ENCODE measurements at regions not wholly inside any gene's neighbourhood (a gene's known extent, or its start where the extent isn't known, plus 50 kb on each side); places are given as distances from the start of the nearest gene placed in this dataset.

- no peak for TF ChIP-seq CTCF (IDR thresholded peaks at IDR 0.05)
- H3K4me1 ChIP-seq (ENCODE audit: control insufficient read depth, insufficient read depth, low read length), result no peaks in the 10 kb centered on the region
- Mint-ChIP-seq H3K27ac (no peak overlapping the region), H3K9me3 (no peaks in the 10 kb centered on the region), H3K27me3 (ENCODE audit: low read depth in 2 of 2) (peaks cover 13 to 15% of the 10 kb centered on the region in 2 donors), H3K4me1 (no peaks in the 10 kb centered on the region), H3K4me3 (no peak overlapping the region), H3K36me3 (no peaks in the 10 kb centered on the region)
- no peaks in the 10 kb centered on the region for H3K9me3 ChIP-seq (ENCODE audit: control insufficient read depth, insufficient read depth, low read length)
- H3K27me3 ChIP-seq (ENCODE audit: control insufficient read depth, insufficient read depth, low read length), result peaks cover 3% of the 10 kb centered on the region
- H3K27ac ChIP-seq (ENCODE audit: low read length), result no peak overlapping the region
- intact Hi-C loops (cut with micrococcal nuclease), result no loop called here
- no peak for ATAC-seq
- no peak overlapping the region for H3K4me3 ChIP-seq (ENCODE audit: low read length)
- 100% methylated on average over 2 of the region's 3 CpGs for WGBS (ENCODE audit: insufficient coverage)
- DNase-seq, result no peak
- no peaks in the 10 kb centered on the region for H3K36me3 ChIP-seq (ENCODE audit: control insufficient read depth, insufficient read depth, low read length)
Measured at GRCh38 chr17:5635949-5636348, 51.6 kb upstream of the NLRP1 start.

- H3K27me3 ChIP-seq (ENCODE audit: control insufficient read depth, insufficient read depth, low read length), result peaks cover 3% of the 10 kb centered on the region
- no peak overlapping the region for H3K4me3 Mint-ChIP-seq
- no peak for TF ChIP-seq CTCF (IDR thresholded peaks at IDR 0.05)
- H3K4me1 ChIP-seq (ENCODE audit: control insufficient read depth, insufficient read depth, low read length), result no peaks in the 10 kb centered on the region
- peaks cover 14% of the 10 kb centered on the region in 2 donors for H3K27me3 Mint-ChIP-seq (ENCODE audit: low read depth in 2 of 2)
- no peak overlapping the region for H3K27ac ChIP-seq (ENCODE audit: low read length)
- ATAC-seq, result no peak
- no peaks in the 10 kb centered on the region for H3K9me3 Mint-ChIP-seq
- no peak for DNase-seq
- 73% methylated on average over 2 of the region's 2 CpGs for WGBS (ENCODE audit: insufficient coverage)
- H3K36me3 ChIP-seq (ENCODE audit: control insufficient read depth, insufficient read depth, low read length), result no peaks in the 10 kb centered on the region
- no peaks in the 10 kb centered on the region for H3K9me3 ChIP-seq (ENCODE audit: control insufficient read depth, insufficient read depth, low read length)
- intact Hi-C loops (cut with micrococcal nuclease), result no loop called here
- no peaks in the 10 kb centered on the region for H3K36me3 Mint-ChIP-seq
- no peak overlapping the region for H3K27ac Mint-ChIP-seq
- no peak overlapping the region for H3K4me3 ChIP-seq (ENCODE audit: low read length)
- H3K4me1 Mint-ChIP-seq, result no peaks in the 10 kb centered on the region
Measured at GRCh38 chr17:5638596-5638995, 54.3 kb upstream of the NLRP1 start.

GRCh38 chr17:5640726-5641125, 56.4 kb upstream of the NLRP1 start:
- H3K27me3 ChIP-seq (ENCODE audit: control insufficient read depth, insufficient read depth, low read length), result peaks cover 3% of the 10 kb centered on the region
- no peak for DNase-seq
- no peaks in the 10 kb centered on the region for H3K4me1 ChIP-seq (ENCODE audit: control insufficient read depth, insufficient read depth, low read length)
- no peak overlapping the region for H3K4me3 ChIP-seq (ENCODE audit: low read length)
- ATAC-seq, result no peak
- Mint-ChIP-seq H3K9me3 (no peaks in the 10 kb centered on the region), H3K36me3 (no peaks in the 10 kb centered on the region), H3K27ac (no peak overlapping the region), H3K4me1 (no peaks in the 10 kb centered on the region), H3K27me3 (ENCODE audit: low read depth in 2 of 2) (peaks cover 14% of the 10 kb centered on the region in 2 donors), H3K4me3 (no peak overlapping the region)
- intact Hi-C loops (cut with micrococcal nuclease), result no loop called here
- no peaks in the 10 kb centered on the region for H3K9me3 ChIP-seq (ENCODE audit: control insufficient read depth, insufficient read depth, low read length)
- TF ChIP-seq CTCF (IDR thresholded peaks at IDR 0.05), result no peak
- WGBS (ENCODE audit: insufficient coverage), result 90% methylated on average over 2 of the region's 2 CpGs
- no peaks in the 10 kb centered on the region for H3K36me3 ChIP-seq (ENCODE audit: control insufficient read depth, insufficient read depth, low read length)
- no peak overlapping the region for H3K27ac ChIP-seq (ENCODE audit: low read length)

- TF ChIP-seq CTCF (IDR thresholded peaks at IDR 0.05), result no peak
- no peak for ATAC-seq
Measured at GRCh38 chr17:5642752-5643151, 58.4 kb upstream of the NLRP1 start.

More at GRCh38 chr17:5642752-5643151, 58.4 kb upstream of the NLRP1 start:
- Histone ChIP-seq H3K4me3 (ENCODE audit: low read length) (no peak overlapping the region), H3K9me3 (ENCODE audit: control insufficient read depth, insufficient read depth, low read length) (no peaks in the 10 kb centered on the region), H3K4me1 (ENCODE audit: control insufficient read depth, insufficient read depth, low read length) (no peaks in the 10 kb centered on the region), H3K36me3 (ENCODE audit: control insufficient read depth, insufficient read depth, low read length) (no peaks in the 10 kb centered on the region), H3K27ac (ENCODE audit: low read length) (no peak overlapping the region), H3K27me3 (ENCODE audit: control insufficient read depth, insufficient read depth, low read length) (peaks cover 3% of the 10 kb centered on the region)
- intact Hi-C loops (cut with micrococcal nuclease), result no loop called here
- WGBS (ENCODE audit: insufficient coverage), result 90% methylated on average over 4 of the region's 4 CpGs
- H3K4me3 Mint-ChIP-seq, result no peak overlapping the region
- peaks cover 7 to 19% of the 10 kb centered on the region in 2 donors for H3K27me3 Mint-ChIP-seq (ENCODE audit: low read depth in 2 of 2)
- H3K4me1 Mint-ChIP-seq, result no peaks in the 10 kb centered on the region
- H3K9me3 Mint-ChIP-seq, result no peaks in the 10 kb centered on the region
- no peak overlapping the region for H3K27ac Mint-ChIP-seq
- no peaks in the 10 kb centered on the region for H3K36me3 Mint-ChIP-seq
- no peak for DNase-seq
